ENCODE measurements at regions not wholly inside any gene's neighbourhood (a gene's known extent, or its start where the extent isn't known, plus 50 kb on each side); places are given as distances from the start of the nearest gene placed in this dataset.
"Not testable (repeated sequence)": the region's sequence is repeated elsewhere in the genome, so short reads cannot be mapped to it uniquely, and the experiment has no call there.

DNA sequence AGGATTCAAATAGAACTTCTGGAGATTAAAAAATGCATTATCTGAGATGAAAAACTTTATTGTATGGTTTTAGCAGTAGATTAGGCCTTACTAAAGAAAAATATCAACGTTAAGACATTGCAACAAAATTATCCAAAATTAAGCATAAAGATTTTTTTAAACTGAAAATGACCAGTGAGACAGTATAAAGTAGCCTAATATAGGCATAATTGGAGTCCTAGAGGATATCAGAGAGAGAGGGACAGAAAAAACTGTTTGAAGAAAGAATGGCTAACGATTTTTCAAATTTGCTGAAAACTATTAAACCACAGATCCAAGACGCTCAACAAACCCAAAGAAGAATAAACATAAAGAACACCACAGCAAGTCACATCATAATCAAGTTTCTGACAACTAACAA, 149.5 kb upstream of the LMNTD1 start:
- TF ChIP-seq, protein P1, sequence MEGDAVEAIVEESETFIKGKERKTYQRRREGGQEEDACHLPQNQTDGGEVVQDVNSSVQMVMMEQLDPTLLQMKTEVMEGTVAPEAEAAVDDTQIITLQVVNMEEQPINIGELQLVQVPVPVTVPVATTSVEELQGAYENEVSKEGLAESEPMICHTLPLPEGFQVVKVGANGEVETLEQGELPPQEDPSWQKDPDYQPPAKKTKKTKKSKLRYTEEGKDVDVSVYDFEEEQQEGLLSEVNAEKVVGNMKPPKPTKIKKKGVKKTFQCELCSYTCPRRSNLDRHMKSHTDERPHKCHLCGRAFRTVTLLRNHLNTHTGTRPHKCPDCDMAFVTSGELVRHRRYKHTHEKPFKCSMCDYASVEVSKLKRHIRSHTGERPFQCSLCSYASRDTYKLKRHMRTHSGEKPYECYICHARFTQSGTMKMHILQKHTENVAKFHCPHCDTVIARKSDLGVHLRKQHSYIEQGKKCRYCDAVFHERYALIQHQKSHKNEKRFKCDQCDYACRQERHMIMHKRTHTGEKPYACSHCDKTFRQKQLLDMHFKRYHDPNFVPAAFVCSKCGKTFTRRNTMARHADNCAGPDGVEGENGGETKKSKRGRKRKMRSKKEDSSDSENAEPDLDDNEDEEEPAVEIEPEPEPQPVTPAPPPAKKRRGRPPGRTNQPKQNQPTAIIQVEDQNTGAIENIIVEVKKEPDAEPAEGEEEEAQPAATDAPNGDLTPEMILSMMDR (IDR thresholded peaks at IDR 0.05; ENCODE audit: insufficient read depth, missing control alignments) = no peak
- DNase-seq (ENCODE audit: insufficient read length, low spot score) (no peak), FAIRE-seq (no peak)

GRCh38 chr12:25705261-25705660, 152.2 kb upstream of the LMNTD1 start:
- FAIRE-seq (no peak), DNase-seq (ENCODE audit: insufficient read length, low spot score) (no peak)
- TF ChIP-seq, protein P1 (IDR thresholded peaks at IDR 0.05; ENCODE audit: insufficient read depth, missing control alignments) = no peak

DNA sequence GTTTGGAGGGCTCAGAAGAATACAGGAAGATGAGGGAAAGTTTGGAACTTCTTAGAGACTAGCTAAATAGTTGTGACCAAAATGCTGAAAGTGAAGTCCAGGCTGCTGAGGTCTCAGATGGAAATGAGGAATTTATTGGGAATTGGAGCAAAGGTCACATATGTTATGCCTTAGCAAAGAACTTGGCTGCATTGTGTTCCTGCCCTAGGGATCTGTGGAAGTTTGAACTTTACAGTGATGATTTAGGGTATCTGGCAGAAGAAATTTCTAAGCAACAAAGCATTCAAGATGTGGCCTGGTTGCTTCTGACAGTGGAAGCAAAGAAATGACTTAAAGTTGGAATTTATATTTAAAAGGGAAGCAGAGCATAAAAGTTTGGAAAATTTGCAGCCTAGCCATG, 153.6 kb upstream of the LMNTD1 start:
- not testable (repeated sequence) for DNase-seq (ENCODE audit: insufficient read length, low spot score); FAIRE-seq

DNA sequence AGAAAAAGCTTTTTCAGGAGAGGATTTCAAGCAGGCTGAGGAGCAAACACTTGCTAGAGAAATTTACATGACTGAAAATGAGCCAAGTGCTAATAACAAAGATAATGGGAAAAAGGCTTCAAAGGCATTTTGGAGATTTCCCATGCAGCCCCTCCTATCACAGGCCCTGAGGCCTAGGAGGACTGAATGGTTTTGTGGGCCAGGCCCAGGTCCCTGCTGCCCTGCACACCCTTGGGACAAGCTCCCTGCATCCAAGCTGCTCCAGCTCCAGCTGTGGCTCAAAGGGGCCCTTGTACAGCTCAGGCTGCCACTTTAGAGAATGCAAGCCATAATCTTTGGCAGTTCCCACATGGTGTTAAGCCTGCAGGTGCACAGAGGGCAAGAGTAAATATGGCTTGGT, 154.0 kb upstream of the LMNTD1 start:
- DNase-seq (ENCODE audit: insufficient read length, low spot score) (no peak), FAIRE-seq (no peak)
- TF ChIP-seq, protein P1 (IDR thresholded peaks at IDR 0.05; ENCODE audit: insufficient read depth, missing control alignments) = no peak

GRCh38 chr12:25708661-25709060, 155.6 kb upstream of the LMNTD1 start:
- DNase-seq (ENCODE audit: insufficient read length, low spot score) (no peak), FAIRE-seq (no peak)
- TF ChIP-seq, protein P1 (IDR thresholded peaks at IDR 0.05; ENCODE audit: insufficient read depth, missing control alignments) = no peak

DNA sequence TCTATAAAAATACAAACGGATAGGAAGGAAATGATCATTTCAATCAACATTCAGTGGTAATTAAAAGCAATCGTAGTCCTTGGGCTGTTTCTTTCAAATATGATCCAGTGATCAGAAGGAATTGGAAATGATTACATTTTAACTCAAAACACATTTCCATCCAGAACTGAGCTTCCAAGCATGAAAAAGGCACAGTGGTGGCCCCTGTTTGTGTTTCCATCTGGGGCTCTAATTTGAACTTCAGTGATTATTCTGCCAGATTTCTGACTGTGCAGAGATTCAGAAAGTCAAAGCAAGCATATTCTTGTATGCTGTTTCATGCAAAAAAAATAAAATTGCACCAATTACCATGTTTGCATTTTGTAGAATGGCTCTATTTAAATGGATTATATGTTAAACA, 157.0 kb upstream of the LMNTD1 start:
- TF ChIP-seq, protein P1 (IDR thresholded peaks at IDR 0.05; ENCODE audit: insufficient read depth, missing control alignments) = no peak
- FAIRE-seq (no peak), DNase-seq (ENCODE audit: insufficient read length, low spot score) (no peak)

- DNase-seq (ENCODE audit: insufficient read length, low spot score); FAIRE-seq: not testable (repeated sequence)
Measured at GRCh38 chr12:25710938-25711605, 158.0 kb upstream of the LMNTD1 start.

GRCh38 chr12:25712169-25712568, 159.1 kb upstream of the LMNTD1 start:
- FAIRE-seq = no peak
- TF ChIP-seq, protein P1 (IDR thresholded peaks at IDR 0.05; ENCODE audit: insufficient read depth, missing control alignments) = no peak
- DNase-seq (ENCODE audit: insufficient read length, low spot score) = no peak
